SW480 (cell line): ENCODE measurements at regions not wholly inside any gene's neighbourhood (a gene's known extent, or its start where the extent isn't known, plus 50 kb on each side); places are given as distances from the start of the nearest gene placed in this dataset.

Experiments used
- DNase-seq: peaks from one replicate; pipeline ENCODE4 v3.0.0-alpha.2; 2016; ENCODE audit warnings: low spot score

DNA sequence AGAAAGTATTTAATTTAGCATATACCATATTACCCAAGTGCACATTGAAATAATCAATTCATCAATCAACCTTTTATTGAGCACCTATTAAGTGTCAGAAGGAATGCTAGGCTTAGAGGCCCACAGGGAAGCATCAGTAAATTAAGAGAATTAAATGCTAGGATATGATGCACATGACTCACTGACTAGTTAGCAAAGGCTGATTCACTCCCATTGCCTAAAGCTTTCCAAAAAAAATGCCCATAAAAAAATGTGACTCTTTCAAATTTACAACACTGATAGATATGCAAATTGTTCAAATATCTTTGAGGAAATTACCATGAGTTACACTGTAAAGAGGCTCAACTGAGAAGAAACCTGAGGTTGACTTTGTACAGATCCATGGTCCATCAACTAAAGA is 883.3 kb downstream of the CDH11 start:
- DNase-seq, result no peak

DNA sequence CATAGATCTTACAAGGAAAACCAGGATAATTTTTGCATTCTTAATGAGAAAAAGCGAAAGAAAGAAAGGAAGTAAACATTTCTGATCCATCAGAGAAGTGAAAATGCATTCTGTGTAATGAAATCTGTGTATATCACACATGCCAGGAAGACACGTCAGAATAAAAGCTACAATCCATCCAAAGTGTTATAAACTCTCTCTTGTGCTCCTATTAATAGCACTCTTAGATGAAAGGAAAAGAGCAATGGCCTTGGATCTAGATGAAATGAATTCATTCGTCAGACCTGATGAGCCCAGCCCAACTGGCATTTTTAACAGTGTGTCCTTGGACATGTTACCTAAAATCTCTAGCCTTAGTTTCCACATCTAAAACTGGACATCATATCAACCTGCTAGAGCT is 885.5 kb downstream of the CDH11 start:
- DNase-seq, result no peak

DNA sequence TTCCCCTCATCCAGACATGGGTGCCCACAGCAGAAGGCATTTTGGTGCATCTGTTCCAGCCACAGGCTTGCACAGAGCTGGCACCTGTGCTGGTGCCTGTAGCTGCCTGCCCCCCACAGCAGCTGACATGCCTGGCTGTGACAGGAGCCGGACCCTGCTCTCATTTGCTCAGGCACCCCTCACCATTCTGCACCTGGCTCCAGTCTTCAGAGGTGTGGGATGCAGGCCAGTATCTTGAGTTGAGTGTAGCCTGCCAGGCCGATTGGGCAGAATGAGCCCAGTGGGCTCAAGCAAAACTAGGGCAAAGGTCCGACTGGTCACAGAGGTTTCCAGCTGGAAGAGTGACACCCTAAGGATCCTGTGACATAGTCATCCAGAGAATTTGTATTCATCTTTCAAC is 887.7 kb downstream of the CDH11 start:
- DNase-seq, result no peak

- DNase-seq, result no peak
Observed at GRCh38 chr16:64225696-64226095, 896.2 kb downstream of the CDH11 start.

DNA sequence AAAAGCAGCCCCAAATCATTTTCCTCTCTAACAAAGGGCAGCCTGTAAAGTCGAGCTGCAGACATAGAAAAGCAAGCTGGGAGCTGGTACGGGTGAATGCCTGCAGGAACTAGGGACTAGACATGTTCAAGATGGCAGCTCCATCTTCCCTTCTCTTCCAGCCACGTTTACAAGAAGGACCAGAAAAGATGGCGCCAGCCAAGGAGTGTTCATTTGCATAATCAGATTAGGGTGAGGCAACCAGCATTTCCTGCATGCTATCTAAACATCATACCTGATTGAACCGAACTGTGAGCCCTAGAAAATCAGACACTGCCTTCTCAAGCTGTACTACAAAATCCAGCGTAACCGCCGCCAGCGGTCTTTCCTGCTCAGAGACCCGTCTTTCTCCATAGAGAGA is 896.8 kb downstream of the CDH11 start:
- no peak for DNase-seq

GRCh38 chr16:64217789-64218535 is 903.9 kb downstream of the CDH11 start:
- DNase-seq, result no peak

GRCh38 chr16:64215730-64216129 is 906.1 kb downstream of the CDH11 start:
- no peak for DNase-seq

DNA sequence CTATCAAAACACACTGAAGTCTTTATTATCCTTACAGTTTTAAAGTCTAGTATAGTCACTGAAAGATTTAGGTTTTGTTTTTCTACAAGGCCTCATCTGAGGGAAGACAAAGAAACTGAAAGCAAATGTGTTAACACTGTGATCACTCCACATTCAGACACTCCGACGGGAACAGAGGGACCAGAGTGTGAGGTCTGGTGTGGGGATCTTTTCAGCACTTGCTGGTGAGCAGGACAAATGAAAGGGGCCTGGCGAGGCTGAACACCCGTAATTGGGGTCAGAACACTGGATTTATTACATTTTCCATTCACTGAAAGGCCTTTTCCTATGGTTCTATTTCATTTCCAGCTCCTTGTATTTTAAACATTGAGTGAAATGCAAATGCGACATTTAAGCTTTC is 910.5 kb downstream of the CDH11 start:
- DNase-seq, result no peak

DNA sequence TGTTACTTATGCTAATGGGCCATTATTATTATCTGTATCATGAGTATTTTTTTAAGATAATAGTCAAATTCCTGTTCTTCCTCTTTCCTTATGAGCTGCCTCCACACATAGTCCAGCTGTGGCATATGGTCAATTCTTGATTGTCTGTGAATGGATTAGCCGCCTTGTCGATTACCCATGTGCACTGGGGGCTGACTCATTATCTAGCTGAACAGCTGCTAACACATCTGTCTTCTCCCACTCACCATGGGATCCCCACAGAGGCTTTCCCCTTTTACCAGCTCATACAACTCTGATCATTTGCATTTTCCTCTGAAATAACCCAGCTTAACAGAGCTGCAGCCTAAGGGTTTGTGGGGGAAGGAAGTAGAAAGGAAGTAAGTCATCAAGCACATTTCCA is 915.0 kb downstream of the CDH11 start:
- no peak for DNase-seq

DNA sequence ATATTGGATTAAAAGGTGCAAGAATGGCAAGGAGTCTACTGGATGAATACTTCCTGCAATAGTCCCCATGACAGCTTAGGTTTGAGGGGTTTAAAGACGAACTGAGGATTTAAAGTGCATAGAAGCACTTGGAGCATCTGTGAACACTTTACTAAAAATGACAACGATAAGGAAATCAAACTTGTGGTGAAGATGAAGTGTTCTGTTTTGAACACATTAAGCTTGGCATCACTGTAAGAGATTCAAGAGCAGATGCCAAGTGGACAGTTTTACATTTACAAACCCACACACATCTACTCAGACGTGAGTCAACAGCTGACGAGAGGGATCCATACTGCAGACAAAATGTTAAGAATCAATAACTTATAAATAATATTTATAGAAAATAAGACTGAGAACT is 918.7 kb downstream of the CDH11 start:
- no peak for DNase-seq

- DNase-seq, result no peak
Observed at GRCh38 chr16:64202571-64202970, 919.3 kb downstream of the CDH11 start.

DNA sequence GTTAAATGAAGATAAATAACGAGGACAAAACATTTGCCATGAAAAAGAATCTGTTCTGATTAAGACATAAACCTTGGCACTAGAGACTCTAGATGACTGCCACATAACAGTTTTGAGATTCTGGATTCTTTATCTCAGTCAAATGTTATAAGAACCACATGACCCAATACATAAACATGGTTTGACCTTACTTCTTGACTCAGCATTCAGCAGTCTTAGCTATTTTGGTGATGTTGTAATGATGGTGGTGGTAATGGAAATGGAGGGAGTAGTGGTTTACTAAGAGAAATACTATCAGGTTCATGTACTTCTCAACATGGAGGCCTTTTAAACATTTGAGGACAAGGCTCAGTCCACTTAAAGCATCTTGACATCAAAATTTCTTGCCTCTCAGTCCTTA is 925.4 kb downstream of the CDH11 start:
- no peak for DNase-seq

GRCh38 chr16:64185954-64186353 is 935.9 kb downstream of the CDH11 start:
- DNase-seq, result no peak

GRCh38 chr16:64184156-64184555 is 937.7 kb downstream of the CDH11 start:
- DNase-seq, result no peak

DNA sequence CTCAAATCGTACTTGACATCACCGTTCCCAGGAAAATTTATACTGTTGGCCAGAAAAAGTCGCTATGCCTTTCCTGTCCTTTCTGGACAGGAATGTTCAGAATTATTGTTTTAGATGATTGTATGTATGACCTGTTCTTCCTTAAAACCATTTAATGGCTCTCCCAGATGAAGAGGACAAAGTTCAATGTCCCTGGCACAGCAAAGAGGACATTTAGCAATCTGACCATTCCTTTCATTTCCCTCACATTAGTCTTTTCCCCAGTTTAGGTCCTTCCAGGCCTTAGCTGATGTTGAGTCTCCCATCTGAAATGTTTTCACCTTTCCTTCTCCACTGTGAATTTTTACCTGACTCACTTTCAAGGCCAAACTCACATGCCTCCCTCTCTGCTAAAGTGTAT is 938.9 kb downstream of the CDH11 start:
- no peak for DNase-seq

- DNase-seq, result no peak
Observed at GRCh38 chr16:64181271-64181925, 940.5 kb downstream of the CDH11 start.

DNA sequence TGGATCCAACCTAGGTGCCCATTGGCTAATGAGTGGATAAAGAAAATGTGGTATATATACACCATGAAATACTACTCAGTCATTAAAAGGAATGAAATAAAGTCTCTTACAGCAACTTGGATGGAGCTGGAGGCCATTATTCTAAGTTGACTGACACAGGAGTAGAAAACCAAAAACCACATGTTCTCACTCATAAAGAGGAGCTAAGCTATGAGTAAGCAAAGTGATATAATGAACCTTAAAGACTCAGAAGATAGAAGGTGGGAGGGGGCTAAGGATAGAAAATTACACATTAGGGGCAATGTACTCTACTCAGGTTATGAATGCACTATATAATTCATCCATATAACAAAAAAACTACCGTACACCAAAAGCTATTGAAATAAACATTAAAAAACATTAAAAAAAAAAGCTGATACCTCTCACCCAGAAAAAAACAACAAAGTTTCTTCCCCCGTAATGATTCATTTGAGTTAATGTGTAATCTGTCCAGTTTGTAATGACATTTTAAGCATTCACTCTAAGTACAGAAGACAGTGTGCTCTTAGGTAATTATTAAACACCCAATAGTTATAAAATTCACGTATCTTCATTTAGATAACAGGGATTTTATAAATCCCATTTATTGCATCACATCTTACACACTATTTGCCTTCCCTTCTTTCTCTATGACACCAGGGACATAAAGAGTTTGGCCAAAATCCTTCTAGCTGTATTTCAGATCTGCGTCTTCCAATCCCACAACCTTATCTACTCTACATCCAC is 941.5 kb downstream of the CDH11 start:
- no peak for DNase-seq

DNA sequence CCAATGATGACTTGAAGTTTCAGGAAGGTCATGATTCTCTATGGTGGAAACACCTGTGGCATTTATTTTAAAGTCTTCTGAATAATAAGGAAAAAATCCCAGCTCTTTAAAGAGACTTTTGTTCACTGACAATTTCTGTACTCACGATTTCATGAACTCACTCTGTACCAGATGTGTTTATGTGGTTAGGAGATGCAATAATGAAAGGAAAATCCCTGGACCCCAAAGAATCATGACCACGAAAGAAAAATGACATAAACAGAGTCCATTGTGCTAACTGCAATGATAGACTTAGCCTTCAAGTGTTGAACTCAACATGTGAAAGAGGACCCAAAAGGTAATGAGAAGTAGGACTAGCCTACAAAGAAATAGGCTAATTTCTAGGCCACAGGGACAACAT is 947.5 kb downstream of the CDH11 start:
- DNase-seq, result no peak

GRCh38 chr16:64172652-64173051 is 949.2 kb downstream of the CDH11 start:
- DNase-seq, result no peak

- DNase-seq, result no peak
Observed at GRCh38 chr16:64172226-64172625, 949.6 kb downstream of the CDH11 start.

GRCh38 chr16:64171632-64172031 is 950.2 kb downstream of the CDH11 start:
- no peak for DNase-seq

DNA sequence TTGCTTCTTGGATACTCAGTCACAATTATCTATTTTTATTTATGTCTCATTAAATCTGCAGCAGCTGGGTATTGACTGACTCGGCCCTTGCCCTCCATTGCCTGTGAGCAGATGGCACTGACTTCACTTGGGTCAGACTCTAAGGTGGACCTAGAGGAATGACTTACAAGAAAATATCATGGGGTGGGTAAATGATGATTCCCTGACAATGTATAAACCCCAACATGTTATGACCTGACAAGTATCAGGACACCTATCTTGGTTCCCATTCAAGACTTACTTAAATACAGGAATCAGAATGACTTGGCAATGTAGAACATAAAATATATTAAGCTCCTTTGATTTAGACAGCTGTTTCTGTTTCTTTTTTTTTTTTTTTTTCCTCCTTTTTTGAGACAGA is 953.5 kb downstream of the CDH11 start:
- no peak for DNase-seq

DNA sequence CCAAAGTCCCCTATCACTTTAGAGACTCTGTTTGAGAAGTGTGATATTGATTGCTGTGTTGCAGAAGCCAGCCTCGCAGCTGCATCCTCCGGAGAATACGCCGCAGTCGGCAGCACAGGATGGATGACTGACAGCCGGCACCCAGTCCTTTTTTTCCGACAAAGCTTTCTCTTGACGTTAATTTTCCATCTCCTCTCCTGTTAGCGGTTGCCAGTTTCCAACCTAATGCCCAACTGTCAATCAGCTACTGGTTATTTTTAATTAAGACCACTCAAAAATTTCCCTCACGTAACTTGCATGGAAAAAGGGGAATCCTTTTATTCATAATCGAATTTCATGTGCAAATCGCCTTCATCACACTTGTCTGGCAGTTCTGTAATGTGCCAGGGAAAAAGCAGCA is 953.9 kb downstream of the CDH11 start:
- DNase-seq, result no peak
